ENCODE measurements at regions not wholly inside any gene's neighbourhood (a gene's known extent, or its start where the extent isn't known, plus 50 kb on each side); places are given as distances from the start of the nearest gene placed in this dataset.

- H3K4me1 ChIP-seq, result no peaks in the 10 kb centered on the region
- H3K36me3 ChIP-seq, result no peaks in the 10 kb centered on the region
- intact Hi-C loops (cut with DNase I; ENCODE audit: low total_unique reads), result no loop called here
- no peak for DNase-seq
- in situ Hi-C loops (cut with MboI; ENCODE audit: low sequenced_read_pairs in 4 of 4), result no loop called here
- no peaks in the 10 kb centered on the region for H3K9me3 ChIP-seq
- TF ChIP-seq POLR2A (IDR thresholded peaks at IDR 0.05), result no peak
- no peak for TF ChIP-seq CTCF (IDR thresholded peaks at IDR 0.05 in 4 of 5, conservative IDR thresholded peaks at IDR 0.05 in 1 of 5)
- no peak overlapping the region for H3K27ac ChIP-seq
- H3K4me3 ChIP-seq, result no peak overlapping the region
- ATAC-seq, result no peak
- no peaks in the 10 kb centered on the region for H3K27me3 ChIP-seq
These were observed 596.1 kb downstream of the ELAVL2 start for GRCh38 chr9:23229890-23230317.

- no peak for DNase-seq
- intact Hi-C loops (cut with DNase I; ENCODE audit: low total_unique reads), result no loop called here
- no peaks in the 10 kb centered on the region for H3K27me3 ChIP-seq
- H3K4me3 ChIP-seq, result no peak overlapping the region
- H3K9me3 ChIP-seq, result no peaks in the 10 kb centered on the region
- H3K36me3 ChIP-seq, result no peaks in the 10 kb centered on the region
- no peak overlapping the region for H3K27ac ChIP-seq
- TF ChIP-seq POLR2A (IDR thresholded peaks at IDR 0.05) (no peak), CTCF (IDR thresholded peaks at IDR 0.05 in 4 of 5, conservative IDR thresholded peaks at IDR 0.05 in 1 of 5) (no peak)
- in situ Hi-C loops (cut with MboI; ENCODE audit: low sequenced_read_pairs in 4 of 4), result no loop called here
- no peaks in the 10 kb centered on the region for H3K4me1 ChIP-seq
- no peak for ATAC-seq
These were observed 593.2 kb downstream of the ELAVL2 start for GRCh38 chr9:23232831-23233230.

- no peaks in the 10 kb centered on the region for H3K36me3 ChIP-seq
- H3K4me3 ChIP-seq, result no peak overlapping the region
- no peaks in the 10 kb centered on the region for H3K9me3 ChIP-seq
- no peaks in the 10 kb centered on the region for H3K4me1 ChIP-seq
- no peak for DNase-seq
- TF ChIP-seq POLR2A (IDR thresholded peaks at IDR 0.05) (no peak), CTCF (IDR thresholded peaks at IDR 0.05 in 4 of 5, conservative IDR thresholded peaks at IDR 0.05 in 1 of 5) (no peak)
- intact Hi-C loops (cut with DNase I; ENCODE audit: low total_unique reads), result no loop called here
- no peaks in the 10 kb centered on the region for H3K27me3 ChIP-seq
- ATAC-seq, result no peak
- no peak overlapping the region for H3K27ac ChIP-seq
- in situ Hi-C loops (cut with MboI; ENCODE audit: low sequenced_read_pairs in 4 of 4), result no loop called here
These were observed 582.5 kb downstream of the ELAVL2 start for GRCh38 chr9:23243523-23243922.

- no peaks in the 10 kb centered on the region for H3K4me1 ChIP-seq
- H3K36me3 ChIP-seq, result no peaks in the 10 kb centered on the region
- no peak for DNase-seq
- in situ Hi-C loops (cut with MboI; ENCODE audit: low sequenced_read_pairs in 4 of 4), result no loop called here
- no peak overlapping the region for H3K27ac ChIP-seq
- no peaks in the 10 kb centered on the region for H3K9me3 ChIP-seq
- no peak overlapping the region for H3K4me3 ChIP-seq
- H3K27me3 ChIP-seq, result no peaks in the 10 kb centered on the region
- no peak for ATAC-seq
- intact Hi-C loops (cut with DNase I; ENCODE audit: low total_unique reads), result no loop called here
- TF ChIP-seq CTCF (IDR thresholded peaks at IDR 0.05 in 4 of 5, conservative IDR thresholded peaks at IDR 0.05 in 1 of 5), result no peak
These were observed 581.0 kb downstream of the ELAVL2 start for GRCh38 chr9:23245067-23245466.

- ATAC-seq (no peak), DNase-seq (no peak)
- in situ Hi-C loops (cut with MboI; ENCODE audit: low sequenced_read_pairs in 4 of 4) (no loop called here), intact Hi-C loops (cut with DNase I; ENCODE audit: low total_unique reads) (no loop called here)
- Histone ChIP-seq H3K9me3 (no peaks in the 10 kb centered on the region), H3K4me1 (no peaks in the 10 kb centered on the region), H3K36me3 (no peaks in the 10 kb centered on the region), H3K27me3 (no peaks in the 10 kb centered on the region), H3K27ac (no peak overlapping the region), H3K4me3 (no peak overlapping the region)
- TF ChIP-seq POLR2A (IDR thresholded peaks at IDR 0.05), result no peak
- TF ChIP-seq CTCF (IDR thresholded peaks at IDR 0.05 in 4 of 5, conservative IDR thresholded peaks at IDR 0.05 in 1 of 5), result no peak
These were observed 571.4 kb downstream of the ELAVL2 start for GRCh38 chr9:23254404-23255184.

Data from gastrocnemius medialis (tissue), 4 donors.